ENCODE measurements at regions not wholly inside any gene's neighbourhood (a gene's known extent, or its start where the extent isn't known, plus 50 kb on each side); places are given as distances from the start of the nearest gene placed in this dataset.

DNA sequence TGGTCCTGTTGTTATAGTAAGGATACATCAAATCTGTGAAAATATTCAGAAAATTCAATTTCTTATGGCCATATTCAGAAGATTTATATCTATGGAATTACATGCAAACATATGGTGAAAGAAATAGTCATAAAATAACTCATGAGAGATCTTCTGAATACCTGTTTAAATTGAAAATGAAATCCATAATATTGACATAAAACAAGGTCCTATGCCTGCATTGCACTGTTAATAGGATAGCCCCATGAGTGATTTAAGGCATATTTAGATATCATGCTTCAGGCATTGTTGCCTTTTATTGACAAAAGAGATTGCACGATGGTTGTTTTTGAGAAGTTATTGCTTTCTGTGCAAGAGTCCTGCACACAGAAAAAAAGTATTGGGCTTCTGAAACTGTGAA lies 591.7 kb upstream of the ZNF717 start:
- WGBS = 96% methylated on average over 1 of the region's 1 CpG
- H3K4me3 ChIP-seq = no peak overlapping the region
- intact Hi-C loops (cut with DNase I) = no loop called here
- H3K36me3 ChIP-seq = no peaks in the 10 kb centered on the region
- no peak overlapping the region for H3K27ac ChIP-seq (replicated peaks in 1 of 4)
- DNase-seq (ENCODE audit: extremely low spot score) = no peak
- TF ChIP-seq EP300 (IDR thresholded peaks at IDR 0.05) (no peak), POLR2AphosphoS5 (IDR thresholded peaks at IDR 0.05) (no peak), POLR2A (IDR thresholded peaks at IDR 0.05; ENCODE audit: low read depth) (no peak)
- TF ChIP-seq, protein P1, sequence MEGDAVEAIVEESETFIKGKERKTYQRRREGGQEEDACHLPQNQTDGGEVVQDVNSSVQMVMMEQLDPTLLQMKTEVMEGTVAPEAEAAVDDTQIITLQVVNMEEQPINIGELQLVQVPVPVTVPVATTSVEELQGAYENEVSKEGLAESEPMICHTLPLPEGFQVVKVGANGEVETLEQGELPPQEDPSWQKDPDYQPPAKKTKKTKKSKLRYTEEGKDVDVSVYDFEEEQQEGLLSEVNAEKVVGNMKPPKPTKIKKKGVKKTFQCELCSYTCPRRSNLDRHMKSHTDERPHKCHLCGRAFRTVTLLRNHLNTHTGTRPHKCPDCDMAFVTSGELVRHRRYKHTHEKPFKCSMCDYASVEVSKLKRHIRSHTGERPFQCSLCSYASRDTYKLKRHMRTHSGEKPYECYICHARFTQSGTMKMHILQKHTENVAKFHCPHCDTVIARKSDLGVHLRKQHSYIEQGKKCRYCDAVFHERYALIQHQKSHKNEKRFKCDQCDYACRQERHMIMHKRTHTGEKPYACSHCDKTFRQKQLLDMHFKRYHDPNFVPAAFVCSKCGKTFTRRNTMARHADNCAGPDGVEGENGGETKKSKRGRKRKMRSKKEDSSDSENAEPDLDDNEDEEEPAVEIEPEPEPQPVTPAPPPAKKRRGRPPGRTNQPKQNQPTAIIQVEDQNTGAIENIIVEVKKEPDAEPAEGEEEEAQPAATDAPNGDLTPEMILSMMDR (IDR thresholded peaks at IDR 0.05) = no peak
- H3K9me3 ChIP-seq = no peaks in the 10 kb centered on the region
- no peaks in the 10 kb centered on the region for H3K4me1 ChIP-seq
- H3K27me3 ChIP-seq = no peaks in the 10 kb centered on the region

DNA sequence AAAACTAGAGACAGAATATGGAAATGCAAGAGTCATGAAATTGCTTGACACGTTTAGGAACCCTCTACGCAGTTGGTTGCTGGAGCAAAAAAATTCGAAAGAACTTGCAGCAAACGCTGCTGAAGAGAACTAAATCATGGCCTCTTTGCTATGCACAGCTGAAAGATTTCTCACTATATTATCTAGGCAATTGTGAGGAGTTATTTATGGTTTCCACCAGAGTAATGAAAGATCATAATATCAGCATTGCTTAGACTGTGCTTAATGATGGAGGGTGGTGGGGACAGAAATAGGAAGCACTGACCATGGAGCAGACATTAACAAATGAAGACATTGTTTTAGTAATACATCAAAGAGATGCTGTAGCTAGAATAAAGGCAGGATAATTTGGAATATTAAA lies 593.4 kb upstream of the ZNF717 start:
- TF ChIP-seq EP300 (IDR thresholded peaks at IDR 0.05) (no peak), POLR2AphosphoS5 (IDR thresholded peaks at IDR 0.05) (no peak), POLR2A (IDR thresholded peaks at IDR 0.05; ENCODE audit: low read depth) (no peak)
- TF ChIP-seq, protein P1 (IDR thresholded peaks at IDR 0.05) = no peak
- no peaks in the 10 kb centered on the region for H3K36me3 ChIP-seq
- H3K27me3 ChIP-seq = no peaks in the 10 kb centered on the region
- DNase-seq (ENCODE audit: extremely low spot score) = no peak
- H3K9me3 ChIP-seq = no peaks in the 10 kb centered on the region
- H3K27ac ChIP-seq (replicated peaks in 1 of 4) = no peak overlapping the region
- intact Hi-C loops (cut with DNase I) = no loop called here
- WGBS = 68% methylated on average over 4 of the region's 4 CpGs
- H3K4me1 ChIP-seq = no peaks in the 10 kb centered on the region
- H3K4me3 ChIP-seq = no peak overlapping the region

DNA sequence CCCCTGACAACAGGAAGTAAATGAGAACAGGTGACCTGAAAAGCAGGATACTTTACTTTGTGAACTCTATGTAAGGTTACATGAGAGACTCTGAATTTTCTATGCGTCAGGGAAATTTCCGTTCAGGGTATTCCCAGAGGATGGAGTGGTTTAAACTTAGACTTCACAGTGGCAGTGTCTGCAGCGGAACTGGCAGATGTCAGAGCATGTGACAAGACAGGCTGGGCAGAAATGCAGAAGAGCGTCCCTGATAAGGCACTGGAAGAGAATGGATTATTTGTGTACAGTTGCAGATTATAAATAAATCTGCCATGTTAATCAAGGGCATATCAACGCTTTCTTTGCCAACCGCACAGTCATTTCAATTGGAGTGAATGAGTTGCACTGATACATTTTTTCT lies 598.4 kb upstream of the ZNF717 start:
- Histone ChIP-seq H3K4me3 (no peak overlapping the region), H3K27me3 (no peaks in the 10 kb centered on the region), H3K4me1 (no peaks in the 10 kb centered on the region), H3K27ac (replicated peaks in 1 of 4) (no peak overlapping the region), H3K9me3 (peaks cover 0 to 9% (median 0%) of the 10 kb centered on the region in 4 donors), H3K36me3 (no peaks in the 10 kb centered on the region)
- intact Hi-C loops (cut with DNase I) = no loop called here
- DNase-seq (ENCODE audit: extremely low spot score) = no peak
- WGBS = 81% methylated on average over 6 of the region's 6 CpGs
- TF ChIP-seq POLR2A (IDR thresholded peaks at IDR 0.05; ENCODE audit: low read depth) (no peak), POLR2AphosphoS5 (IDR thresholded peaks at IDR 0.05) (no peak), EP300 (IDR thresholded peaks at IDR 0.05) (no peak)
- TF ChIP-seq, protein P1 (IDR thresholded peaks at IDR 0.05) = no peak

DNA sequence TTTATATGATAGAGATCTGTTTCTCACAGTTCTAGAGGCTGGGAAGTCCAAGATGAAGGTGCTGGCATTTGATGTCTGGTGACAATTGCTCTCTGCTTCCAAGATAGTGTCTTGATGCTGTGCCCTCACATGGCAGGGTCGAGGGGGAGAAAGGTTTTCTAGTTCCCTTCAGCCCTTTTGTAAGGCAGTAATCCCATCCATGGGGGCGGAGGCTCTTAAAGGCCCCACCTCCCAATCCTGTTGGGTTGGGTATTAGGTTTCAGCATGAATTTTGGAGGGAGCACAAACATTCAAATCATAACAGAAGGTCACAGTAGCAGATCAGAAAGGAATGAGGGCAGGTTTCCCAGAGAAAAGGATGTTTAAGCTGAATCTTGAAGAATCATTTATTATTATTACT lies 601.7 kb upstream of the ZNF717 start:
- Histone ChIP-seq H3K27ac (replicated peaks in 1 of 4) (no peak overlapping the region), H3K27me3 (no peaks in the 10 kb centered on the region), H3K36me3 (no peaks in the 10 kb centered on the region), H3K4me1 (no peaks in the 10 kb centered on the region), H3K9me3 (peaks cover 0 to 9% (median 0%) of the 10 kb centered on the region in 4 donors), H3K4me3 (no peak overlapping the region)
- intact Hi-C loops (cut with DNase I) = no loop called here
- no peak for DNase-seq (ENCODE audit: extremely low spot score)
- WGBS = 60% methylated on average over 2 of the region's 2 CpGs
- TF ChIP-seq POLR2AphosphoS5 (IDR thresholded peaks at IDR 0.05) (no peak), EP300 (IDR thresholded peaks at IDR 0.05) (no peak), POLR2A (IDR thresholded peaks at IDR 0.05; ENCODE audit: low read depth) (no peak)
- TF ChIP-seq, protein P1 (IDR thresholded peaks at IDR 0.05) = no peak

DNA sequence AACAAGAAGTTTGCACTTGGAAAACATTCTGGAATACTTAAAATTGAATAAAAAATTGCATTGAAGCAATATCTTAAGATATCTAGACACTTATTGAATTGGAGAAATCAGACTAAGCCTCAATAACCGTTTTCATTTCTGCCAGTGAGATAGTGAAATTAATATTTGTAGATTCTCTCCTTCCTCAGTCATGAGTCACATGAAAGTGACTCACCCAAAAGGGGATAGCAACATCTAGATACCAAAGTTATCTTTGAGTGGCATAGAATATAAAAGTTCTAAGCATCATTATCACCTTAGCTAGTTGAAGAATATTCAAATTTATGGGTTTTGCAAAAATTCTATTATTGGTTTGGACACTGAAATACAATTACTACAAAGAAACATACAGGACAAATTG lies 614.8 kb upstream of the ZNF717 start:
- Histone ChIP-seq H3K4me1 (no peaks in the 10 kb centered on the region), H3K4me3 (no peak overlapping the region), H3K36me3 (no peaks in the 10 kb centered on the region), H3K27ac (replicated peaks in 1 of 4) (no peak overlapping the region), H3K27me3 (no peaks in the 10 kb centered on the region), H3K9me3 (no peaks in the 10 kb centered on the region)
- TF ChIP-seq POLR2AphosphoS5 (IDR thresholded peaks at IDR 0.05) (no peak), POLR2A (IDR thresholded peaks at IDR 0.05; ENCODE audit: low read depth) (no peak), EP300 (IDR thresholded peaks at IDR 0.05) (no peak)
- TF ChIP-seq, protein P1 (IDR thresholded peaks at IDR 0.05) = no peak
- 79% methylated on average over 1 of the region's 1 CpG for WGBS
- DNase-seq (ENCODE audit: extremely low spot score) = no peak
- intact Hi-C loops (cut with DNase I) = no loop called here

Data from esophagus muscularis mucosa (tissue), 4 donors.